ENCODE measurements at regions not wholly inside any gene's neighbourhood (a gene's known extent, or its start where the extent isn't known, plus 50 kb on each side); places are given as distances from the start of the nearest gene placed in this dataset.

GRCh38 chr7:108627476-108628051, 57.9 kb downstream of the DNAJB9 start:
- H4K20me1 ChIP-seq (ENCODE audit: insufficient read depth, low read length), result no peaks in the 10 kb centered on the region
- H3K27ac ChIP-seq (ENCODE audit: low read depth, low read length, poor library complexity, severe bottlenecking), result no peak overlapping the region
- H3K27me3 ChIP-seq (ENCODE audit: insufficient read depth, low read length), result no peaks in the 10 kb centered on the region; the same call in 1 of the 2 replicates
- no peak overlapping the region for H3K4me3 ChIP-seq (ENCODE audit: low read depth, low read length, poor library complexity, severe bottlenecking)
- no peaks in the 10 kb centered on the region for H3K9me2 ChIP-seq (ENCODE audit: low read depth, low read length)
- no peak for TF ChIP-seq EZH2 (IDR thresholded peaks at IDR 0.05; ENCODE audit: borderline replicate concordance, low read length)
- H3K9ac ChIP-seq (ENCODE audit: low read length), result no peak overlapping the region
- H3K79me2 ChIP-seq (ENCODE audit: insufficient read depth, low read length), result no peaks in the 10 kb centered on the region
- no peaks in the 10 kb centered on the region for H3F3A ChIP-seq (ENCODE audit: insufficient read depth, low read length)
- H3K9me3 ChIP-seq (ENCODE audit: low read length), result no peaks in the 10 kb centered on the region
- H3K4me1 ChIP-seq (ENCODE audit: insufficient read depth, low read length, severe bottlenecking), result no peaks in the 10 kb centered on the region
- no peaks in the 10 kb centered on the region for H3K36me3 ChIP-seq (ENCODE audit: insufficient read depth, low read length)
- no peak overlapping the region for H3K4me2 ChIP-seq (ENCODE audit: low read length)
- H2AFZ ChIP-seq (ENCODE audit: low read length), result no peak overlapping the region

DNA sequence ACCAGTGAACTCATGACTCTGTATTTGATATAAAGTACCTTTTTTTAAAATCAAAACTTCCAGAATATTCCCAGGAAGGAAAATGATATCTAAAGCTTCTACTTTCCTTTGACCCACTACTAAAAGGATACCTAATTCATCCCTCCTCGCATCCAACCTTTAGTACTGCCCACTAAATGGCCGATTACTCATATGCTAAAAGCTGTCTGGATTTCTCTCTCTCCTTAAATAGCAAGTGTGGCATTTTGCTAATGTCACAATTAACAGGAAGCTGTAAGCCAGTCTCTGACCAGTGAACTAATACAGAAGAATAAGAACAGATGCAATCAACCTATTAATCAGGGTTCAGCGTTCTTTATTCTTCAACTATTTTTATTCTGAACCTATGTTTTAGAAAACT, 59.0 kb downstream of the DNAJB9 start:
- Histone ChIP-seq H3K79me2 (ENCODE audit: insufficient read depth, low read length) (no peaks in the 10 kb centered on the region), H3K9me2 (ENCODE audit: low read depth, low read length) (no peaks in the 10 kb centered on the region), H3K27ac (ENCODE audit: low read depth, low read length, poor library complexity, severe bottlenecking) (no peak overlapping the region), H3K36me3 (ENCODE audit: insufficient read depth, low read length) (no peaks in the 10 kb centered on the region), H3K4me1 (ENCODE audit: insufficient read depth, low read length, severe bottlenecking) (no peaks in the 10 kb centered on the region), H3K9ac (ENCODE audit: low read length) (no peak overlapping the region), H3K4me2 (ENCODE audit: low read length) (no peak overlapping the region), H4K20me1 (ENCODE audit: insufficient read depth, low read length) (no peaks in the 10 kb centered on the region), H3K9me3 (ENCODE audit: low read length) (no peaks in the 10 kb centered on the region), H3K27me3 (ENCODE audit: insufficient read depth, low read length) (no peaks in the 10 kb centered on the region; the same call in 1 of the 2 replicates), H3K4me3 (ENCODE audit: low read depth, low read length, poor library complexity, severe bottlenecking) (no peak overlapping the region), H3F3A (ENCODE audit: insufficient read depth, low read length) (no peaks in the 10 kb centered on the region), H2AFZ (ENCODE audit: low read length) (no peak overlapping the region)
- TF ChIP-seq CTCF (IDR thresholded peaks at IDR 0.05; ENCODE audit: low read length), result no peak
- no peak for TF ChIP-seq EZH2 (IDR thresholded peaks at IDR 0.05; ENCODE audit: borderline replicate concordance, low read length)

DNA sequence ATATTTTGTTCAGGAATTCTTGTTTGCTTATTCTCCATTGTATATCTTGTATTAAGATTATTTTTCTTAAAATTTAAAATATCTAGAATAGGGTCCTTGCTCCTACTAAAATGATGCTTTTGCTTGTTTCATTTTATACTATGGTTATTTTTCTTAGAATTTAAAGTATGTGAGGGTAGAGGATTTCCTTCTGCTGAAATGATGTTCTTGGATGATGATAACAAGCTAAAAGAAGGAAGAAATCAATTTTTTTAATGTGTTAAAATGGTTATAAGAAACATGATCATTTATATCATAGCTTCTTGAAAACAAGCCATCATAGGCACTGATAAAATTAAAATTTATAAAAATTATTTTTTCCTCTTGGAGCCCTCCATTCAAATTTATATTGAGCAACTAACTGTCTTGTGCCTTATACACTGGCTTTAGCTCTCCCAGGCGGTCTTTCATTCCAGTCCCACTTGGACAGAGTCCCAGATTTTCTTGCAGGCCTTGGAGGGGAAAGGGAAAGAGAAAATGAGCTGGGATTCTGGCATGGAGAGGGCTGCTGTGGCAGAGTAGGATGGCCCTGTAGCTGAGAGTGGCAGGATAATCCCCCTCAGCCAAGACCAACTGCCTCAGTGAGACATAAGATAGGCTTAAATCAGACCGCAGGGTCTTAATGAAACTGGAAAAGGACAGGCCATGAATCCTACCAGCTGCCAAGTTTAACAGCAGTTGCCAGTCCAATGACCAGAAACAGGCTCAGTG, 60.2 kb downstream of the DNAJB9 start:
- Histone ChIP-seq H4K20me1 (ENCODE audit: insufficient read depth, low read length) (no peaks in the 10 kb centered on the region), H3K9me3 (ENCODE audit: low read length) (no peaks in the 10 kb centered on the region), H3K27me3 (ENCODE audit: insufficient read depth, low read length) (no peaks in the 10 kb centered on the region; the same call in 1 of the 2 replicates), H3K36me3 (ENCODE audit: insufficient read depth, low read length) (no peaks in the 10 kb centered on the region), H3K9me2 (ENCODE audit: low read depth, low read length) (no peaks in the 10 kb centered on the region), H3K4me1 (ENCODE audit: insufficient read depth, low read length, severe bottlenecking) (no peaks in the 10 kb centered on the region), H3K4me2 (ENCODE audit: low read length) (no peak overlapping the region), H3K9ac (ENCODE audit: low read length) (no peak overlapping the region), H2AFZ (ENCODE audit: low read length) (no peak overlapping the region), H3F3A (ENCODE audit: insufficient read depth, low read length) (no peaks in the 10 kb centered on the region), H3K79me2 (ENCODE audit: insufficient read depth, low read length) (no peaks in the 10 kb centered on the region), H3K4me3 (ENCODE audit: low read depth, low read length, poor library complexity, severe bottlenecking) (no peak overlapping the region), H3K27ac (ENCODE audit: low read depth, low read length, poor library complexity, severe bottlenecking) (no peak overlapping the region)
- no peak for TF ChIP-seq CTCF (IDR thresholded peaks at IDR 0.05; ENCODE audit: low read length)
- no peak for TF ChIP-seq EZH2 (IDR thresholded peaks at IDR 0.05; ENCODE audit: borderline replicate concordance, low read length)
